ENCODE measurements at regions not wholly inside any gene's neighbourhood (a gene's known extent, or its start where the extent isn't known, plus 50 kb on each side); places are given as distances from the start of the nearest gene placed in this dataset.

GRCh38 chr4:20041839-20042407, 209.8 kb upstream of the SLIT2 start:
- TF ChIP-seq CTCF (conservative IDR thresholded peaks at IDR 0.05): no peak
- Mint-ChIP-seq H3K36me3 (ENCODE audit: insufficient read depth in 1 of 3, low read depth in 3 of 3) (no peaks in the 10 kb centered on the region), H3K9me3 (no peaks in the 10 kb centered on the region), H3K4me3 (no peak overlapping the region), H3K27me3 (ENCODE audit: low read depth) (no peaks in the 10 kb centered on the region), H3K4me1 (peaks cover 13 to 15% of the 10 kb centered on the region in 2 experiments), H3K27ac (peak overlapping the region in 1 of 3 experiments; percentile 46; a peak in 1 of 7 replicates)
- H2BK12ac ChIP-seq (ENCODE audit: insufficient read length, low read depth, low read length): no peak overlapping the region
- no peak overlapping the region for H2BK20ac ChIP-seq (ENCODE audit: low read depth, low read length, poor library complexity, severe bottlenecking)
- H3K79me2 ChIP-seq (ENCODE audit: insufficient read depth, low read length): no peaks in the 10 kb centered on the region
- DNase-seq: no peak
- peak overlapping the region; percentile 53 for H3T11ph ChIP-seq (ENCODE audit: low read length)
- H4K8ac ChIP-seq (replicated peaks; ENCODE audit: insufficient read length, low read depth, low read length): no peak overlapping the region
- no CpG with 5 or more reads among the region's 2 CpGs for WGBS (ENCODE audit: extremely low coverage, insufficient read length, low lambda C conversion rate)
- no peak overlapping the region for H3K27ac ChIP-seq (ENCODE audit: insufficient read length, low read depth, low read length)
- H3K18ac ChIP-seq (ENCODE audit: insufficient read length, low read depth, low read length): no peak overlapping the region
- no peak overlapping the region for H4K5ac ChIP-seq (ENCODE audit: insufficient read length, low read depth, low read length)
- H3K9me3 ChIP-seq (ENCODE audit: control insufficient read depth, low read depth, low read length): no peaks in the 10 kb centered on the region
- no peak overlapping the region for H2BK5ac ChIP-seq (ENCODE audit: insufficient read length, low read length)
- no peak overlapping the region for H3K4me2 ChIP-seq (ENCODE audit: insufficient read depth, insufficient read length, low read length)
- H2AFZ ChIP-seq (ENCODE audit: low read length): no peak overlapping the region
- H3K23ac ChIP-seq (ENCODE audit: insufficient read length, low read depth, low read length): no peak overlapping the region
- H3K79me1 ChIP-seq (ENCODE audit: insufficient read depth, low read depth, low read length, poor library complexity, severe bottlenecking): no peaks in the 10 kb centered on the region
- H4K20me1 ChIP-seq (ENCODE audit: control insufficient read depth, insufficient read depth, insufficient read length): no peaks in the 10 kb centered on the region
- no peak overlapping the region for H3K56ac ChIP-seq (ENCODE audit: insufficient read length, low read depth, low read length)
- no peak overlapping the region for H3K14ac ChIP-seq (ENCODE audit: insufficient read depth, low read length)
- H3K27me3 ChIP-seq (ENCODE audit: insufficient read depth, low read length): no peaks in the 10 kb centered on the region
- no peak overlapping the region for H3K9ac ChIP-seq (ENCODE audit: extremely low read depth, insufficient read length, low read length)
- H3K4me1 ChIP-seq (ENCODE audit: insufficient read depth, low read length): peaks cover 6% of the 10 kb centered on the region
- H2AK5ac ChIP-seq (ENCODE audit: insufficient read length, low read length): no peak overlapping the region
- no peak overlapping the region for H4K91ac ChIP-seq (ENCODE audit: insufficient read length, low read depth, low read length)
- no peak overlapping the region for H2BK15ac ChIP-seq (ENCODE audit: low read depth, low read length)
- H3K4ac ChIP-seq (ENCODE audit: low read depth, low read length): no peak overlapping the region
- H2BK120ac ChIP-seq (ENCODE audit: low read depth, low read length, poor library complexity, severe bottlenecking): no peak overlapping the region
- no peaks in the 10 kb centered on the region for H3K23me2 ChIP-seq (ENCODE audit: insufficient read length, low read depth, low read length, poor library complexity, severe bottlenecking)
